Uterus (tissue), 3 donors: ENCODE measurements at regions not wholly inside any gene's neighbourhood (a gene's known extent, or its start where the extent isn't known, plus 50 kb on each side); places are given as distances from the start of the nearest gene placed in this dataset.

ENCODE experiments used
- DNase-seq, 2 donors: peaks; one replicate each; pipeline ENCODE4 v3.0.0-alpha.2; 2019 to 2020
- H3K27ac ChIP-seq, 2 donors: fragments of 200-600 bp; sonication (generic); 1 replicate in 1 of 2; 2 replicates in 1 of 2; pipeline ENCODE4 v1.5.1; 2016 to 2018
- H3K27me3 ChIP-seq, 2 donors: fragments of 200-600 bp; sonication (generic); one replicate each; pipeline ENCODE4 v1.5.1; 2018 to 2019; ENCODE audit warnings: control low read depth in 1 of 2
- H3K36me3 ChIP-seq, 2 donors: fragments of 200-600 bp; sonication (generic); one replicate each; pipeline ENCODE4 v1.5.1; 2019; ENCODE audit warnings: control low read depth in 1 of 2
- H3K4me1 ChIP-seq, 2 donors: fragments of 200-600 bp; sonication (generic); one replicate each; pipeline ENCODE4 v1.5.1; 2018 to 2019; ENCODE audit warnings: control low read depth in 1 of 2
- H3K4me3 ChIP-seq, 2 donors: fragments of 200-600 bp; sonication (generic); 1 replicate in 1 of 2; 2 replicates in 1 of 2; pipeline ENCODE4 v1.5.1; 2018 to 2019; ENCODE audit warnings: mild to moderate bottlenecking in 1 of 2
- H3K9me3 ChIP-seq, 2 donors: fragments of 200-600 bp; sonication (generic); one replicate each; pipeline ENCODE4 v1.5.1; 2019; ENCODE audit warnings: control low read depth in 1 of 2
- CTCF ChIP-seq, 4 experiments: fragments of 200-600 bp in 2 of 4; fragments of 450-650 bp in 2 of 4; sonication (generic) in 2 of 4; IDR thresholded peaks; one replicate each; pipeline ENCODE4 v1.5.1; 2016 to 2019; ENCODE audit warnings: antibody characterized with exemption in 4 of 4, mild to moderate bottlenecking in 2 of 4, moderate library complexity in 1 of 4
- POLR2A ChIP-seq, 2 donors: fragments of 450-650 bp; IDR thresholded peaks; one replicate each; pipeline ENCODE4 v1.6.1; 2016; ENCODE audit warnings: antibody characterized with exemption in 2 of 2, mild to moderate bottlenecking in 1 of 2, moderate library complexity in 1 of 2
- intact Hi-C: fragments of 100-400 bp; cut with DNase I; formaldehyde crosslinking; loops from one replicate; pipeline ENCODE4 v1.15.1; 2023; ENCODE audit warnings: low total_unique reads
- donor health status: DM: yes; HTN: yes; CAD: no.

GRCh38 chr5:163660486-163660885 lies 155.1 kb downstream of the MAT2B start:
- DNase-seq, result no peak
- Histone ChIP-seq H3K4me1 (no peaks in the 10 kb centered on the region), H3K4me3 (no peak overlapping the region), H3K27ac (no peak overlapping the region), H3K9me3 (no peaks in the 10 kb centered on the region), H3K36me3 (no peaks in the 10 kb centered on the region), H3K27me3 (no peaks in the 10 kb centered on the region)
- TF ChIP-seq POLR2A (IDR thresholded peaks at IDR 0.05), result no peak
- TF ChIP-seq CTCF (IDR thresholded peaks at IDR 0.05), result no peak
- intact Hi-C loops, result no loop called here

GRCh38 chr5:163661360-163661759 lies 155.9 kb downstream of the MAT2B start:
- H3K27me3 ChIP-seq, result no peaks in the 10 kb centered on the region
- TF ChIP-seq CTCF (IDR thresholded peaks at IDR 0.05) (no peak), POLR2A (IDR thresholded peaks at IDR 0.05) (no peak)
- intact Hi-C loops, result no loop called here
- no peak overlapping the region for H3K27ac ChIP-seq
- H3K4me1 ChIP-seq, result no peaks in the 10 kb centered on the region
- H3K9me3 ChIP-seq, result no peaks in the 10 kb centered on the region
- DNase-seq, result no peak
- no peaks in the 10 kb centered on the region for H3K36me3 ChIP-seq
- no peak overlapping the region for H3K4me3 ChIP-seq

GRCh38 chr5:163670036-163670435 lies 164.6 kb downstream of the MAT2B start:
- Histone ChIP-seq H3K36me3 (no peaks in the 10 kb centered on the region), H3K4me1 (no peaks in the 10 kb centered on the region), H3K9me3 (no peaks in the 10 kb centered on the region), H3K4me3 (no peak overlapping the region), H3K27ac (no peak overlapping the region), H3K27me3 (no peaks in the 10 kb centered on the region)
- intact Hi-C loops, result no loop called here
- no peak for DNase-seq
- no peak for TF ChIP-seq POLR2A (IDR thresholded peaks at IDR 0.05)
- TF ChIP-seq CTCF (IDR thresholded peaks at IDR 0.05), result no peak

GRCh38 chr5:163677092-163677491 lies 171.7 kb downstream of the MAT2B start:
- Histone ChIP-seq H3K9me3 (no peaks in the 10 kb centered on the region), H3K4me1 (no peaks in the 10 kb centered on the region), H3K27me3 (no peaks in the 10 kb centered on the region), H3K36me3 (no peaks in the 10 kb centered on the region), H3K27ac (no peak overlapping the region), H3K4me3 (no peak overlapping the region)
- TF ChIP-seq POLR2A (IDR thresholded peaks at IDR 0.05), result no peak
- TF ChIP-seq CTCF (IDR thresholded peaks at IDR 0.05), result no peak
- intact Hi-C loops, result no loop called here
- DNase-seq, result no peak

GRCh38 chr5:163682234-163682633 lies 176.8 kb downstream of the MAT2B start:
- intact Hi-C loops, result no loop called here
- no peaks in the 10 kb centered on the region for H3K4me1 ChIP-seq
- H3K36me3 ChIP-seq, result no peaks in the 10 kb centered on the region
- no peak for TF ChIP-seq CTCF (IDR thresholded peaks at IDR 0.05)
- TF ChIP-seq POLR2A (IDR thresholded peaks at IDR 0.05), result no peak
- H3K4me3 ChIP-seq, result no peak overlapping the region
- no peak overlapping the region for H3K27ac ChIP-seq
- H3K27me3 ChIP-seq, result no peaks in the 10 kb centered on the region
- H3K9me3 ChIP-seq, result no peaks in the 10 kb centered on the region
- no peak for DNase-seq
